ENCODE measurements at regions not wholly inside any gene's neighbourhood (a gene's known extent, or its start where the extent isn't known, plus 50 kb on each side); places are given as distances from the start of the nearest gene placed in this dataset.

DNA sequence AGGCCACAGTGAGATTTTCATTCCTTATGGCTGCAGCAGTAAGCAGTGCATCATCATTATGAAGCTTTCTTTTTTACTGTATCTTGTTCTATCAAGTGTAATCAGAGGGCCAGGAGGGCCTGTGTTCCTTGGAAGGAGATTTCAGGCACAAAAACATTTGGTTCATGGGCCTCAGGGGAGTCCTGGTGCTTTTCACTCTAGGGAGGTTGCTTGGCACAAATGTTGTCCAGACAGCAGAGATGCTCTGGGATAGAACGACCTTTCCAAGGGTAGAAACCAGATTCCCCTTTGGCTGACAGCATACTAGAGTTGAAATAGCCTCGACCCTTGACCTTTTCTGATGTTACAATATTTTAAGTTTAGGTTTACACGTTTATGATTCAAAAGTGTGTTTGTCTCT lies 95.3 kb upstream of the CLSTN2 start:
- H3K4me2 ChIP-seq (ENCODE audit: low read length), result no peak overlapping the region
- no peaks in the 10 kb centered on the region for H4K20me1 ChIP-seq (ENCODE audit: insufficient read depth)
- no peak overlapping the region for H3K27ac ChIP-seq (ENCODE audit: low read depth, low read length)
- intact Hi-C loops (cut with micrococcal nuclease), result no loop called here
- ChIA-PET CTCF (no interaction called here), RAD21 (ENCODE audit: low non-redundant PET in 1 of 2, low total read pairs in 2 of 2, uncharacterized antibody in 2 of 2, unreplicated experiment in 2 of 2) (no interaction called here), POLR2A (no interaction called here)
- DNase-seq (ENCODE audit: low read depth, low spot score) (no peak), ATAC-seq (no peak)
- BruUV-seq (replicated peaks), result no TSS peak
- H3K9ac ChIP-seq (ENCODE audit: low read length), result no peak overlapping the region
- no peaks in the 10 kb centered on the region for H3K4me1 ChIP-seq (ENCODE audit: control insufficient read depth in 1 of 2, insufficient read depth in 2 of 2, low read length in 2 of 2)
- no peaks in the 10 kb centered on the region for H3K36me3 ChIP-seq (ENCODE audit: control insufficient read depth in 1 of 2, insufficient read depth in 2 of 2, low read length in 2 of 2)
- H3K9me2 ChIP-seq (ENCODE audit: insufficient read depth), result no peaks in the 10 kb centered on the region
- peaks cover 21% of the 10 kb centered on the region for H3K27me3 ChIP-seq (ENCODE audit: insufficient read depth, low read length)
- H3K4me3 ChIP-seq (replicated peaks in 1 of 2; ENCODE audit: low read depth in 1 of 2, low read length in 2 of 2), result no peak overlapping the region
- no peaks in the 10 kb centered on the region for H3K79me2 ChIP-seq (ENCODE audit: insufficient read depth, low read length)
- no peaks in the 10 kb centered on the region for H3K9me3 ChIP-seq (ENCODE audit: control insufficient read depth in 1 of 2, insufficient read depth in 1 of 2, low read depth in 1 of 2, low read length in 2 of 2)
- TF ChIP-seq ELF1 (IDR thresholded peaks at IDR 0.05; ENCODE audit: borderline replicate concordance, low read depth), result no peak
- no peak for TF ChIP-seq EZH2 (IDR thresholded peaks at IDR 0.05)
- TF ChIP-seq JUND (IDR thresholded peaks at IDR 0.05), result no peak
- TF ChIP-seq EGR1 (IDR thresholded peaks at IDR 0.05; ENCODE audit: low read depth), result no peak
- TF ChIP-seq, protein P1, sequence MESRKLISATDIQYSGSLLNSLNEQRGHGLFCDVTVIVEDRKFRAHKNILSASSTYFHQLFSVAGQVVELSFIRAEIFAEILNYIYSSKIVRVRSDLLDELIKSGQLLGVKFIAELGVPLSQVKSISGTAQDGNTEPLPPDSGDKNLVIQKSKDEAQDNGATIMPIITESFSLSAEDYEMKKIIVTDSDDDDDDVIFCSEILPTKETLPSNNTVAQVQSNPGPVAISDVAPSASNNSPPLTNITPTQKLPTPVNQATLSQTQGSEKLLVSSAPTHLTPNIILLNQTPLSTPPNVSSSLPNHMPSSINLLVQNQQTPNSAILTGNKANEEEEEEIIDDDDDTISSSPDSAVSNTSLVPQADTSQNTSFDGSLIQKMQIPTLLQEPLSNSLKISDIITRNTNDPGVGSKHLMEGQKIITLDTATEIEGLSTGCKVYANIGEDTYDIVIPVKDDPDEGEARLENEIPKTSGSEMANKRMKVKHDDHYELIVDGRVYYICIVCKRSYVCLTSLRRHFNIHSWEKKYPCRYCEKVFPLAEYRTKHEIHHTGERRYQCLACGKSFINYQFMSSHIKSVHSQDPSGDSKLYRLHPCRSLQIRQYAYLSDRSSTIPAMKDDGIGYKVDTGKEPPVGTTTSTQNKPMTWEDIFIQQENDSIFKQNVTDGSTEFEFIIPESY (IDR thresholded peaks at IDR 0.05; ENCODE audit: extremely low read depth, insufficient replicate concordance, low read length), result no peak
- TF ChIP-seq CBX3 (IDR thresholded peaks at IDR 0.05; ENCODE audit: low read depth), result no peak
- TF ChIP-seq RAD21 (IDR thresholded peaks at IDR 0.05; ENCODE audit: low read depth), result no peak
- TF ChIP-seq, protein P2, sequence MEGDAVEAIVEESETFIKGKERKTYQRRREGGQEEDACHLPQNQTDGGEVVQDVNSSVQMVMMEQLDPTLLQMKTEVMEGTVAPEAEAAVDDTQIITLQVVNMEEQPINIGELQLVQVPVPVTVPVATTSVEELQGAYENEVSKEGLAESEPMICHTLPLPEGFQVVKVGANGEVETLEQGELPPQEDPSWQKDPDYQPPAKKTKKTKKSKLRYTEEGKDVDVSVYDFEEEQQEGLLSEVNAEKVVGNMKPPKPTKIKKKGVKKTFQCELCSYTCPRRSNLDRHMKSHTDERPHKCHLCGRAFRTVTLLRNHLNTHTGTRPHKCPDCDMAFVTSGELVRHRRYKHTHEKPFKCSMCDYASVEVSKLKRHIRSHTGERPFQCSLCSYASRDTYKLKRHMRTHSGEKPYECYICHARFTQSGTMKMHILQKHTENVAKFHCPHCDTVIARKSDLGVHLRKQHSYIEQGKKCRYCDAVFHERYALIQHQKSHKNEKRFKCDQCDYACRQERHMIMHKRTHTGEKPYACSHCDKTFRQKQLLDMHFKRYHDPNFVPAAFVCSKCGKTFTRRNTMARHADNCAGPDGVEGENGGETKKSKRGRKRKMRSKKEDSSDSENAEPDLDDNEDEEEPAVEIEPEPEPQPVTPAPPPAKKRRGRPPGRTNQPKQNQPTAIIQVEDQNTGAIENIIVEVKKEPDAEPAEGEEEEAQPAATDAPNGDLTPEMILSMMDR (IDR thresholded peaks at IDR 0.05 in 2 of 3, conservative IDR thresholded peaks at IDR 0.05 in 1 of 3; ENCODE audit: borderline replicate concordance in 1 of 3, insufficient read depth in 1 of 3, low read depth in 2 of 3, low read length in 2 of 3), result no peak
- TF ChIP-seq ZFX (IDR thresholded peaks at IDR 0.05), result no peak
- TF ChIP-seq SIN3A (IDR thresholded peaks at IDR 0.05; ENCODE audit: low read depth), result no peak
- TF ChIP-seq, protein P3, sequence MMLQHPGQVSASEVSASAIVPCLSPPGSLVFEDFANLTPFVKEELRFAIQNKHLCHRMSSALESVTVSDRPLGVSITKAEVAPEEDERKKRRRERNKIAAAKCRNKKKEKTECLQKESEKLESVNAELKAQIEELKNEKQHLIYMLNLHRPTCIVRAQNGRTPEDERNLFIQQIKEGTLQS (IDR thresholded peaks at IDR 0.05), result no peak
- TF ChIP-seq, protein P4, sequence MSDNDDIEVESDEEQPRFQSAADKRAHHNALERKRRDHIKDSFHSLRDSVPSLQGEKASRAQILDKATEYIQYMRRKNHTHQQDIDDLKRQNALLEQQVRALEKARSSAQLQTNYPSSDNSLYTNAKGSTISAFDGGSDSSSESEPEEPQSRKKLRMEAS (IDR thresholded peaks at IDR 0.05), result no peak
- no peak for TF ChIP-seq EZH2phosphoT487 (IDR thresholded peaks at IDR 0.05; ENCODE audit: borderline replicate concordance)
- no peak for TF ChIP-seq YY1 (IDR thresholded peaks at IDR 0.05; ENCODE audit: extremely low read depth, insufficient replicate concordance, low read depth, low read length)
- TF ChIP-seq SRF (IDR thresholded peaks at IDR 0.05; ENCODE audit: low read depth), result no peak
- no peak for TF ChIP-seq ZNF274 (IDR thresholded peaks at IDR 0.05; ENCODE audit: low read depth, low read length)
- no peak for TF ChIP-seq POLR2A (IDR thresholded peaks at IDR 0.05; ENCODE audit: borderline replicate concordance, extremely low read depth, insufficient read depth, insufficient read length)
- no peak for TF ChIP-seq SP1 (IDR thresholded peaks at IDR 0.05; ENCODE audit: low read depth)
- no peak for TF ChIP-seq TCF7L2 (IDR thresholded peaks at IDR 0.05; ENCODE audit: borderline replicate concordance, extremely low read depth, insufficient read depth, insufficient read length)
- no peak overlapping the region for H2AFZ ChIP-seq (ENCODE audit: low read depth, low read length, poor library complexity, severe bottlenecking)

Data from HCT116 (cell line).